ENCODE measurements at regions not wholly inside any gene's neighbourhood (a gene's known extent, or its start where the extent isn't known, plus 50 kb on each side); places are given as distances from the start of the nearest gene placed in this dataset.

DNA sequence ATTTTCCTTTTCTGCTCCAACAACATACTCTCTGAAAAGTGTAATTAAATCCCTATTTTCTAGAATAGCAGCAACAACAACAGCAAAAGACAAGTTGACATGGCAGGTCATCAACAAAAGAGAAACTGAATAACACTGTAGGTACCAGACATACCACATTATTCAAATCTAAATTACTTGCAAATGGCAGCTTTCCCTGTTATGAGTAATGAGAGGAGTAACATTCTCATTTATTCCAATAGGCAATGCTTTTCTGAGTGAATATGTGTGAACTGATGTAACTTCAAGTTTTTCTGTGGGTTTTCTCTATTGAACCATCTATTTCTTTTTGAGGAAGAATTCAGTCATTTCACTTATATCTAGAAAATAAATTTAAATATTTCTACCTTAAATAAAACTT lies 501.5 kb downstream of the TRIB2 start:
- TF ChIP-seq CTCF (IDR thresholded peaks at IDR 0.05; ENCODE audit: low read depth, low read length, missing control alignments), result no peak
- no peak for DNase-seq (ENCODE audit: low read depth)
- in situ Hi-C loops (cut with HindIII; ENCODE audit: low sequenced_read_pairs), result no loop called here
- no peak overlapping the region for H3K4me3 ChIP-seq (ENCODE audit: low read depth, low read length)

DNA sequence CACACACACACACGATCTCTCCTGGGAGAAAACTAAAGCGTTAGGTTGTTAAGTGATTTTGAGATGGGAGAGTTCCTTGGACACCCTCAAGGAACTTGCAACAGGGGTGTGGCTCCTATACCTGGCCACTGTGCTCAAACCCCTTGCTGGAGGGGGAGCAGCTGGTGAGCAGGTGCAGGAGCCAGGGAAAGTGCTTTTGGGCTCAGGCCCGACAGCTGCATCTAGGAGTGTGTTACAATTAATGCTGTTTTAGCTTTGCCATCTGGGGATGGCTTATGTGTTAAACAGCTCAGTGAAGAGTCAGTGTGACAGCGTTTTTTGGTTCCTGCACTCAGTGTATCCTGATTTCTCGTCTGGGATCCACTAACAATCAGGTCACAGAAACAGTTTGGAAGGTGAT lies 510.8 kb downstream of the TRIB2 start:
- no peak for TF ChIP-seq CTCF (IDR thresholded peaks at IDR 0.05; ENCODE audit: low read depth, low read length, missing control alignments)
- in situ Hi-C loops (cut with HindIII; ENCODE audit: low sequenced_read_pairs), result no loop called here
- no peak overlapping the region for H3K4me3 ChIP-seq (ENCODE audit: low read depth, low read length)
- DNase-seq (ENCODE audit: low read depth), result no peak

- no peak for TF ChIP-seq CTCF (IDR thresholded peaks at IDR 0.05; ENCODE audit: low read depth, low read length, missing control alignments)
- DNase-seq (ENCODE audit: low read depth), result no peak
- H3K4me3 ChIP-seq (ENCODE audit: low read depth, low read length), result no peak overlapping the region
- in situ Hi-C loops (cut with HindIII; ENCODE audit: low sequenced_read_pairs), result no loop called here
These were observed 513.5 kb downstream of the TRIB2 start for GRCh38 chr2:13230221-13230620.

- no peak for DNase-seq (ENCODE audit: low read depth)
- H3K4me3 ChIP-seq (ENCODE audit: low read depth, low read length), result no peak overlapping the region
- no peak for TF ChIP-seq CTCF (IDR thresholded peaks at IDR 0.05; ENCODE audit: low read depth, low read length, missing control alignments)
- in situ Hi-C loops (cut with HindIII; ENCODE audit: low sequenced_read_pairs), result no loop called here
These were observed 523.3 kb downstream of the TRIB2 start for GRCh38 chr2:13240061-13240460.

- in situ Hi-C loops (cut with HindIII; ENCODE audit: low sequenced_read_pairs), result no loop called here
- DNase-seq (ENCODE audit: low read depth), result no peak
- no peak overlapping the region for H3K4me3 ChIP-seq (ENCODE audit: low read depth, low read length)
- no peak for TF ChIP-seq CTCF (IDR thresholded peaks at IDR 0.05; ENCODE audit: low read depth, low read length, missing control alignments)
These were observed 524.2 kb downstream of the TRIB2 start for GRCh38 chr2:13240789-13241487.

DNA sequence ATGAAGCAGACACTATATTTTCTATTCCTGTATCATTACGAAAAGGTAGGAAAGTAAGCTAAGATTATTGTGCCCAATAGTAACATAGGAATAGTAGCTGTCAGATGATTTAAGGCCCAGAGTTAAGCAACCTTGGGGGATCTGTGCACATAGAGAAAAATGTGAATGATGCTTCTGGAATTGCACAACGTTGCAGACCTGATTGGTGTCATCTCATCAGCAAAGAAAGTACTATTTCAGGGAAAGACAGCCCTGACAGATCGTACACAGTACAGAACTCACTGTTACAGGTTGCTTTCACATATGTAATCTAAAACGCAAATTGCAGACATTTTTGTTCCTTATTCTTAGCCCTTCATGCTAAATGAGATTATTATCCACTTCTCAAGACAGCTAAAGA lies 535.9 kb downstream of the TRIB2 start:
- no peak for DNase-seq (ENCODE audit: low read depth)
- no peak overlapping the region for H3K4me3 ChIP-seq (ENCODE audit: low read depth, low read length)
- in situ Hi-C loops (cut with HindIII; ENCODE audit: low sequenced_read_pairs), result no loop called here
- no peak for TF ChIP-seq CTCF (IDR thresholded peaks at IDR 0.05; ENCODE audit: low read depth, low read length, missing control alignments)

Data from astrocyte of the cerebellum (primary cell).